ENCODE measurements at regions not wholly inside any gene's neighbourhood (a gene's known extent, or its start where the extent isn't known, plus 50 kb on each side); places are given as distances from the start of the nearest gene placed in this dataset.

DNA sequence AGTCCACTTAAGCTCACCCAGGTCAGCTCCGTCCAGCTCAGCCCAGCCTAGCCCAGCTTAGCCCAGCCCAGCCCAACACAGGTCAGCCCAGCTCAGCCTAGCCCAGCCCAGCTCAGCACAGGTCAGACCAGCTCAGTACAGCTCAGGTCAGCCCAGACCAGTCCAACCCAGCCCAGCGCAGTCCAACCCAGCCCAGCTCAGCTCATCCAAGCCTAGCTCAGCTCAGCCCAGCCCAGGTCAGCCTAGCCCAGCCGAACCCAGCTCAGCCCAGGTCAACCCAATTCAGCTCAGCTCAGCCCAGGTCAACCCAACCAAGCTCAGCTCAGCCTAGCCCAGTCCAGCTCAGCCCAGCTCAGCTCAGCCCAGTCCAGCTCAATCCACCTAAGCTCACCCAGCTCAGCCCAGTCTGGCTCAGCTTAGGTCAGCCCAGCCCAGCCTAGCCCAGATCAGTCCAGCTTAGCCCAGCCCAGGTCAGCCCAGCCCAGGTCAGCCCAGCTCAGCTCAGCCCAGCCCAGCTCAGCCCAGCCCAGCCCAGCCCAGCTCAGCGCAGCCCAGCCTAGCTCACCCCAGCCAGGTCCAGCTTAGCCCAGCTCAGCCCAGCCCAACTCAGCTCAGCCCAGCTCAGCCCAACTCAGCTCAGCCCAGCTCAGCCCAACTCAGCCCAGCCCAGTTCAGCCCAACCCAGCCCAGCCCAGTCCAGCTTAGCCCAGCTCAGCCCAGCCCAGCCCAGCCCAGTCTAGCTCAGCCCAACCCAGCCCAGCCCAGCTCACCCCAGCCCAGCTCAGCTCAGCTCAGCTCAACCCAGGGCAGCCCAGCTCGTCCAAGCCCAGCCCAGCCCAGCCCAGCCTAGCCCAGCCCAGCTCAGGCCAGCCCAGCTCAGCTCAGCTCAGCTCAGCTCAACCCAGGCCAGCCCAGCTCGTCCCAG, 184.0 kb downstream of the TMEM121 start (continued):
- TF ChIP-seq HOXB5 (CRISPR knock-in tag; IDR thresholded peaks at IDR 0.05) (no peak), RCOR1 (IDR thresholded peaks at IDR 0.05; ENCODE audit: low read depth, low read length) (no peak), SMC3 (IDR thresholded peaks at IDR 0.05) (no peak), NPAS2 (CRISPR knock-in tag; IDR thresholded peaks at IDR 0.05; ENCODE audit: borderline replicate concordance) (no peak), KDM5A (IDR thresholded peaks at IDR 0.05) (no peak)

- POLR2A ChIA-PET, result no interaction called here
- no peak for TF ChIP-seq ZNF302 (CRISPR knock-in tag; IDR thresholded peaks at IDR 0.05)
- TF ChIP-seq FOSB (CRISPR knock-in tag; IDR thresholded peaks at IDR 0.05), result no peak
- no peak for TF ChIP-seq RNF2 (IDR thresholded peaks at IDR 0.05; ENCODE audit: borderline replicate concordance, low read depth)
- TF ChIP-seq JUNB (IDR thresholded peaks at IDR 0.05), result no peak
- TF ChIP-seq REST (IDR thresholded peaks at IDR 0.05), result no peak
- no peak for TF ChIP-seq HDAC2 (IDR thresholded peaks at IDR 0.05)
- TF ChIP-seq BCL3 (IDR thresholded peaks at IDR 0.05), result no peak
- no peak for TF ChIP-seq KDM1A (IDR thresholded peaks at IDR 0.05; ENCODE audit: low read depth)
- no peak for ATAC-seq
- DNase-seq (ENCODE audit: low read depth in 1 of 2, low spot score in 1 of 2), result no peak
- no peak for FAIRE-seq
- no CpG with 5 or more reads among the region's 18 CpGs for WGBS (ENCODE audit: missing lambda C conversion rate)
- Histone ChIP-seq H3K4me3 (no peak overlapping the region), H3K27ac (no peak overlapping the region), H3K9me3 (no peaks in the 10 kb centered on the region; the same call in 2 of the 3 replicates), H3K4me2 (no peak overlapping the region), H3K4me1 (no peaks in the 10 kb centered on the region)
- CTCF ChIA-PET, result no interaction called here
Measured at GRCh38 chr14:105711044-105711620, 184.7 kb downstream of the TMEM121 start.

DNA sequence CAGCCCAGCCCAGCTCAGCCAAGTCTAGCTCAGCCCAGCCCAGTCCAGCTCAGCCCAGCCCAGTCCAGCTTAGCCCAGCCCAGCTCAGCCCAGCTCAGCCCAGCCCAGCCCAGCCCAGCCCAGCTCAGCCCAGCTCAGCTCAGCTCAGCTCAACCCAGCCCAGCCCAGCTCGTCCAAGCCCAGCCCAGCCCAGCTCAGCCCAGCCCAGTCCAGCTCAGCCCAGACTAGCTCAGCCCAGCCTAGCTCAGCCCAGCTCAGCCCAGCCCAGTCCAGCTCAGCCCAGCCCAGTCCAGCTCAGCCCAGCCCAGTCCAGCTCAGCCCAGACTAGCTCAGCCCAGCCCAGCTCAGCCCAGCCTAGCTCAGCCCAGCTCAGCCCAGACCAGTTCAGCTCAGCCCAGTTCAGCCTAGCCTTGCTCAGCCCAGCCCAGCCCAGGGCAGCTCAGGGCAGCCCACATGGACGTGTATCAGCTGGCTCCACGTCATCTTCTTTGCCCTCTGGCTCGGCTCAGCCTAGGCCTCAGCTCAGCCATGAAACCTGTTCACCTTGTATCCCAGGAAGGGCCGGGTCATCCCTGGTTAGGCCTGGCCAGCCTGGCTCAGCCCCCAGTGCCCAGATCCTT, 185.6 kb downstream of the TMEM121 start:
- no peak overlapping the region for H3K27ac ChIP-seq
- no peak overlapping the region for H3K4me2 ChIP-seq
- ATAC-seq, result no peak
- ChIA-PET CTCF (no interaction called here), POLR2A (no interaction called here)
- H3K9me3 ChIP-seq, result no peaks in the 10 kb centered on the region; the same call in 2 of the 3 replicates
- no peaks in the 10 kb centered on the region for H3K4me1 ChIP-seq
- WGBS (ENCODE audit: missing lambda C conversion rate), result 50% methylated on average over 3 of the region's 5 CpGs
- no peak for DNase-seq (ENCODE audit: low read depth in 1 of 2, low spot score in 1 of 2)
- H3K4me3 ChIP-seq, result no peak overlapping the region
- FAIRE-seq, result no peak
- TF ChIP-seq HMGXB4 (CRISPR knock-in tag; IDR thresholded peaks at IDR 0.05; ENCODE audit: borderline replicate concordance), result no peak
- no peak for TF ChIP-seq GATA3 (IDR thresholded peaks at IDR 0.05; ENCODE audit: borderline replicate concordance)
- TF ChIP-seq ESRRA (IDR thresholded peaks at IDR 0.05; ENCODE audit: borderline replicate concordance, low read length), result no peak
- TF ChIP-seq HOXA7 (CRISPR knock-in tag; IDR thresholded peaks at IDR 0.05), result no peak
- TF ChIP-seq RCOR1 (IDR thresholded peaks at IDR 0.05; ENCODE audit: low read depth, low read length), result no peak
- TF ChIP-seq MAFK (IDR thresholded peaks at IDR 0.05; ENCODE audit: partially characterized antibody), result no peak
- TF ChIP-seq POLR2A (IDR thresholded peaks at IDR 0.05; ENCODE audit: low read length), result no peak
- no peak for TF ChIP-seq EP300 (IDR thresholded peaks at IDR 0.05)
- TF ChIP-seq RARB (CRISPR knock-in tag; IDR thresholded peaks at IDR 0.05), result no peak
- no peak for TF ChIP-seq KDM1A (IDR thresholded peaks at IDR 0.05; ENCODE audit: low read depth)
- no peak for TF ChIP-seq FOXS1 (CRISPR knock-in tag; IDR thresholded peaks at IDR 0.05)
- no peak for TF ChIP-seq CHD4 (IDR thresholded peaks at IDR 0.05; ENCODE audit: borderline replicate concordance)
- no peak for TF ChIP-seq MYC (IDR thresholded peaks at IDR 0.05; ENCODE audit: borderline replicate concordance, low read length)
- no peak for TF ChIP-seq ZSCAN20 (CRISPR knock-in tag; IDR thresholded peaks at IDR 0.05)
- TF ChIP-seq CTCF (IDR thresholded peaks at IDR 0.05), result no peak
